ENCODE measurements at regions not wholly inside any gene's neighbourhood (a gene's known extent, or its start where the extent isn't known, plus 50 kb on each side); places are given as distances from the start of the nearest gene placed in this dataset.

GRCh38 chr1:222413991-222414549 is 133.8 kb downstream of the HHIPL2 start:
- TF ChIP-seq CTCF (IDR thresholded peaks at IDR 0.05 in 8 of 11, conservative IDR thresholded peaks at IDR 0.05 in 3 of 11) (no peak), POLR2AphosphoS5 (IDR thresholded peaks at IDR 0.05) (no peak), POLR2A (IDR thresholded peaks at IDR 0.05) (no peak)
